MM.1S (cell line): ENCODE measurements at regions not wholly inside any gene's neighbourhood (a gene's known extent, or its start where the extent isn't known, plus 50 kb on each side); places are given as distances from the start of the nearest gene placed in this dataset.

Source experiments
- DNase-seq: peaks from one replicate; pipeline ENCODE4 v3.0.0-alpha.2; 2015
- H2AFZ ChIP-seq: fragments of 300-600 bp; sonication (generic); 2 replicates; pipeline ENCODE4 v1.6.0; 2016; ENCODE audit warnings: antibody characterized with exemption, low read length
- H3F3A ChIP-seq: fragments of 300-600 bp; sonication (generic); 2 replicates; pipeline ENCODE4 v1.6.1; 2016; ENCODE audit warnings: mild to moderate bottlenecking, antibody characterized with exemption, low read length, moderate library complexity, mixed read lengths; ENCODE audit not compliant: insufficient read depth
- H3K27ac ChIP-seq: fragments of 300-600 bp; sonication (generic); 2 replicates; pipeline ENCODE4 v1.5.1; 2016; ENCODE audit warnings: mild to moderate bottlenecking, low read length
- H3K27me3 ChIP-seq: fragments of 300-600 bp; sonication (generic); replicated peaks from 2 replicates; pipeline ENCODE4 v1.6.0; 2016; ENCODE audit warnings: low read length; ENCODE audit not compliant: insufficient read depth
- H3K36me3 ChIP-seq: fragments of 300-600 bp; sonication (generic); replicated peaks from 2 replicates; pipeline ENCODE4 v1.6.1; 2016; ENCODE audit warnings: mild to moderate bottlenecking, low read length, mixed read lengths; ENCODE audit not compliant: insufficient read depth
- H3K4me1 ChIP-seq: fragments of 300-600 bp; sonication (generic); 2 replicates; pipeline ENCODE4 v1.6.1; 2016; ENCODE audit warnings: low read length, mixed read lengths
- H3K4me2 ChIP-seq: fragments of 300-600 bp; sonication (generic); 2 replicates; pipeline ENCODE4 v1.6.0; 2016; ENCODE audit warnings: low read depth, low read length
- H3K4me3 ChIP-seq: fragments of 300-600 bp; sonication (generic); 2 replicates; pipeline ENCODE4 v1.5.1; 2016; ENCODE audit warnings: low read length, mixed read lengths
- H3K79me2 ChIP-seq: fragments of 300-600 bp; sonication (generic); 2 replicates; pipeline ENCODE4 v1.6.1; 2016; ENCODE audit warnings: mixed run types, low read length, mixed read lengths
- H3K9ac ChIP-seq: fragments of 300-600 bp; sonication (generic); 2 replicates; pipeline ENCODE4 v1.6.1; 2016; ENCODE audit warnings: low read length, mixed read lengths
- H3K9me2 ChIP-seq: fragments of 300-600 bp; sonication (generic); replicated peaks from 2 replicates; pipeline ENCODE4 v1.6.1; 2016; ENCODE audit warnings: mild to moderate bottlenecking, low read length, mixed read lengths; ENCODE audit not compliant: insufficient read depth
- H3K9me3 ChIP-seq: fragments of 300-600 bp; sonication (generic); replicated peaks from 2 replicates; pipeline ENCODE4 v1.6.1; 2016; ENCODE audit warnings: mild to moderate bottlenecking, low read length, mixed read lengths; ENCODE audit not compliant: insufficient read depth
- H4K20me1 ChIP-seq: fragments of 300-600 bp; sonication (generic); 2 replicates; pipeline ENCODE4 v1.6.1; 2016; ENCODE audit warnings: mild to moderate bottlenecking, low read length, moderate library complexity, mixed read lengths; ENCODE audit not compliant: insufficient read depth
- CTCF ChIP-seq: fragments of 300-600 bp; sonication (generic); IDR thresholded peaks from 2 replicates; pipeline ENCODE4 v1.5.1; 2016; ENCODE audit warnings: antibody characterized with exemption, low read length, mixed read lengths
- EZH2 ChIP-seq: fragments of 300-600 bp; sonication (generic); optimal IDR thresholded peaks from 2 replicates; pipeline ENCODE3; 2017; ENCODE audit warnings: low read depth, mild to moderate bottlenecking, antibody characterized with exemption, low read length, mixed read lengths
- EZH2phosphoT487 ChIP-seq: fragments of 300-600 bp; sonication (generic); IDR thresholded peaks from 2 replicates; pipeline ENCODE4 v1.6.1; 2018; ENCODE audit warnings: antibody characterized with exemption, low read length

DNA sequence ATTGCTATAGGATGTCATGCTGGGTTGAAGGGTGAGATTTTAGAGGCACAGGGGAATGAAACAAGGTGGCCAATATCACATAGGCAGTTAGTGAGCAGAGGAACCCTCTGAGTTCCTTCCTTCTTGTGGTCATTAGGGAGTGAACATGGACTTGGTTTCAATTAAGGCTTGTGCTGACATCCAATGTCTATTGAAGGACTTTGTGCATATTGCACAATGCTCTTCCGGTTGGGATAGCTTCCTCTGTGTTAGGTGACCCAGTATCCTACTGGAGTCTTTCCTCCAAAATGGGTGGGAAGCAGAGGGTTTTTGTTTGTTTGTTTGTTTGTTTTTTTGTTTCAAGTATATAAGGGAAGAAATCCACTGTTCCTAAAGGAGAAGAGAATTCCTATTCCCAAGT, 98.5 kb downstream of the HDGFL1 start:
- H3K9me3 ChIP-seq: no peaks in the 10 kb centered on the region
- no peaks in the 10 kb centered on the region for H3K27me3 ChIP-seq
- no peak overlapping the region for H3K27ac ChIP-seq
- H3K36me3 ChIP-seq: no peaks in the 10 kb centered on the region
- no peaks in the 10 kb centered on the region for H3K9me2 ChIP-seq
- H3K4me2 ChIP-seq: no peak overlapping the region
- TF ChIP-seq EZH2phosphoT487 (no peak), EZH2 (no peak), CTCF (no peak)
- no peaks in the 10 kb centered on the region for H3F3A ChIP-seq
- H3K79me2 ChIP-seq: no peaks in the 10 kb centered on the region
- no peak overlapping the region for H3K9ac ChIP-seq
- no peaks in the 10 kb centered on the region for H4K20me1 ChIP-seq
- no peaks in the 10 kb centered on the region for H3K4me1 ChIP-seq
- no peak for DNase-seq
- no peak overlapping the region for H3K4me3 ChIP-seq
- H2AFZ ChIP-seq: no peak overlapping the region

- Histone ChIP-seq H3K27me3 (no peaks in the 10 kb centered on the region), H2AFZ (no peak overlapping the region), H3K9ac (no peak overlapping the region), H3K4me1 (no peaks in the 10 kb centered on the region), H3K9me2 (no peaks in the 10 kb centered on the region), H3K79me2 (no peaks in the 10 kb centered on the region), H3K27ac (no peak overlapping the region), H3F3A (no peaks in the 10 kb centered on the region), H3K4me3 (no peak overlapping the region), H3K36me3 (no peaks in the 10 kb centered on the region), H3K9me3 (no peaks in the 10 kb centered on the region), H3K4me2 (no peak overlapping the region), H4K20me1 (no peaks in the 10 kb centered on the region)
- TF ChIP-seq EZH2phosphoT487: no peak
- TF ChIP-seq CTCF: no peak
- no peak for DNase-seq
Observed at GRCh38 chr6:22668307-22668706, 98.9 kb downstream of the HDGFL1 start.

DNA sequence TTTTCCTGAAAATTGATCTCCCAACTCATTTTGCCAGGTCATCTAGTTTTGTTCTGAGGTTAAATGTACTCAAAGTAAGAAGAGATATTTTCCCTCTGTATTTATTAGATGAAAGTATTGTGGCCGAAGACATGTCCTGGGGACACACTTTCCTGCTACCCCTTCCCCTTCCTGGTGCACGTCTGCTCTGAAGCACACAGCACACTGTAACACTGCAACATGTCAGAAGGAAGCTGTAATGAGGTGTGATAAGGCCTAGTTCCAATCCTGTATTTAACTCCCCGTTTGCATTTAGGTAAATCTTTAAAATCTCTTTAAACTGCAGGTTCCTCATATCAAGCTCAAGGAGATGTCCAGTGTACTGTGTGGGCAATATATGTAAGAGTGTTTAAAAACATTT, 99.4 kb downstream of the HDGFL1 start:
- no peak overlapping the region for H3K27ac ChIP-seq
- H3K4me2 ChIP-seq: no peak overlapping the region
- no peak for DNase-seq
- TF ChIP-seq EZH2: no peak
- no peak for TF ChIP-seq CTCF
- no peak for TF ChIP-seq EZH2phosphoT487
- no peaks in the 10 kb centered on the region for H3F3A ChIP-seq
- H3K4me3 ChIP-seq: no peak overlapping the region
- no peak overlapping the region for H3K9ac ChIP-seq
- no peak overlapping the region for H2AFZ ChIP-seq
- H3K9me2 ChIP-seq: no peaks in the 10 kb centered on the region
- H3K27me3 ChIP-seq: no peaks in the 10 kb centered on the region
- H3K4me1 ChIP-seq: no peaks in the 10 kb centered on the region
- no peaks in the 10 kb centered on the region for H4K20me1 ChIP-seq
- no peaks in the 10 kb centered on the region for H3K79me2 ChIP-seq
- H3K36me3 ChIP-seq: no peaks in the 10 kb centered on the region
- no peaks in the 10 kb centered on the region for H3K9me3 ChIP-seq
